ENCODE measurements at regions not wholly inside any gene's neighbourhood (a gene's known extent, or its start where the extent isn't known, plus 50 kb on each side); places are given as distances from the start of the nearest gene placed in this dataset.

GRCh38 chr4:165563851-165564250 lies 185.0 kb downstream of the CPE start:
- TF ChIP-seq CTCF (IDR thresholded peaks at IDR 0.05) (no peak), POLR2A (IDR thresholded peaks at IDR 0.05) (no peak)

All from transverse colon (tissue), 3 donors.